ENCODE measurements at regions not wholly inside any gene's neighbourhood (a gene's known extent, or its start where the extent isn't known, plus 50 kb on each side); places are given as distances from the start of the nearest gene placed in this dataset.

DNA sequence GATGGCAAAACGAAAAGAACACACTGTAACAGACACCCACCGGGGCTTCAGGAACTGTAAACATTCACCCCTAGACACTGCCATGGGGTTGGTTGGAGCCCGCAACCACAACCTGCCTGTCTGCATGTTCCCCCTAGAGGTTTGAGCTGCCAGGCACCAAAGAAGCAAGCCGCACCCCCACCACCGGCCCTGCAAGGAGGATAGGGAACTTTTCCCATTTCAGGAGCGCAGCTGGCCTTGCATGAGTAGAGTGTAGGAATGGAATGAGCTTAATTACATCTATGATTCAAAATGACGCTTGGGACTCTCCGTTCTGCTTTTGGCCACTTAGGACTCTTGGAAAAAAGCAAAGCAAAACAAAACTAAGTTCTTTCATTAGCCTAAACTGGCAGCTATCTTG is 243.6 kb upstream of the CTSO start:
- in situ Hi-C loops (cut with HindIII; ENCODE audit: low pct_unique_long_range_greater_than_20kb, low sequenced_read_pairs), result no loop called here
- DNase-seq (ENCODE audit: low read depth, low spot score), result no peak

DNA sequence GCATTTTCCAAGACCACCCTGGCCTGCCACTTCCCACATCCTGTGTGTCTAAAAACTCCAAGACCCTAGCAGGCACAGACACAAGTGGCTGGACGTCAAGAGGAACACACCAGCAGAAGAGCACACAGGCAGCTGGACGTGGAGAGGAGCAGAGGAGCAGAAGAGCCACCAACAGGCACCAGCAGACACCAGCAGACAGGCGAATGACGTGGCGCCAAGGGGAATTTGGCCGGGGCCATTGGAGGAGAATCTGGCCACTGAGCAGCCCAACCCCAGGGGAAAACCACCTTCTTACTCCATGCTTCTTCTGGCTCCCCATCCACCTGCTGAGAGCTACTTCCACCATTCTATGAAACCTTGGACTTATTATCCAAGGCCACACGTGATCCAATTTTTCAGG is 243.1 kb upstream of the CTSO start:
- in situ Hi-C loops (cut with HindIII; ENCODE audit: low pct_unique_long_range_greater_than_20kb, low sequenced_read_pairs), result no loop called here
- DNase-seq (ENCODE audit: low read depth, low spot score), result no peak

DNA sequence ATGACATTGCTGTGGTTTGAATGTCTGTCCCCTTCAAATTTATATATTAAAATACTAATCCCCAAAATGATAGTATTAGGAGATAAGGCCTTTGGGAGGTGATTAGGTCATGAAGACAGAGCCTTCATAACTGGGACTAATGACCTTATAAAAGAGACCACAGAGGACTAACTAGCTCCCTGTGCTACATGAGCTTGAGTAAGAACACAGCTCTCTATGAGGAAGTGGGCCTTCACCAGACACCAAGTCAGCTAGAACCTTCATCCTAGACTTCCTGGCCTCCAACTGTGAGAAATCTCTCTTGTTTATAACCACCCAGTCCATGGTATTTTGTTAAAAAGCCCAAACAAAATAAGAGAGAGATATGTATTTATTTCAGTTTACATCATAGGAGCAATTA is 242.2 kb upstream of the CTSO start:
- in situ Hi-C loops (cut with HindIII; ENCODE audit: low pct_unique_long_range_greater_than_20kb, low sequenced_read_pairs), result no loop called here
- no peak for DNase-seq (ENCODE audit: low read depth, low spot score)

DNA sequence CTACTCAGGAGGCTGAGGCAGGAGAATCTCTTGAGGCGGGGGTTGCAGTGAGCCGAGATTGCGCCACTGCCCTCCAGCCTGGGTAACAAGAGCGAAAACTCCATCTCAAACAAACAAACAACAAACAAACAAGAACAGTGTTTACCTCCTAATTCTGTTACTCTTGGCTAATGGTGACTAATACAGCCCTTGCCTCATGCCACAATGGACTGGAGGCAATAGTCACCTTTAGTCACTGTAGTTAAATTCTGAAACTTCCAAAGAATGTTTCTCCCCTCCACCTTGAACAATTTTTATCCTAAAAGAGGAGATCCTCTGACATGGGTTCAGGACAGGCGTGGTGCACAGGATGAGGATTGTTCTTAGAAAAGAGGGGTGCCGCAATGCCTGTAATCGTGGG is 241.2 kb upstream of the CTSO start:
- DNase-seq (ENCODE audit: low read depth, low spot score), result no peak

DNA sequence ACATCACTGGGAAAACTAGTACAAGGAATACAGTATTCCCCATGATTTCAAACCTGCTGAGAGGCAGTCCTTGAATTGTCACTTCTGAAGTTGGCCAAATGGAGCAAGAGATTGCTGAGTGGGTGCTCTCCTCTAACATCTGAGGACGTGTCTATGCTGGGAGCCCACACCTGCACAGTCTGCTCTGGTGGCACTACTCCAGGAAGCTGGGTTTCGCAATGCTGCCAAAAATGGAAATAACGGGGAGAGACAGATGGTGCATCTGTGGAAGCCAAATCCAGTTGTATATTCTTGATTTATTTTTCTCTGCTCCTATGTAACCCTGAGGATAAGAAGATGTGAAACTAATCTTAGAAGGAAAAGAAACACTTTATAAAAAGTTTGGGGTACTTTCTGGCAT is 240.1 kb upstream of the CTSO start:
- no peak for DNase-seq (ENCODE audit: low read depth, low spot score)
- in situ Hi-C loops (cut with HindIII; ENCODE audit: low pct_unique_long_range_greater_than_20kb, low sequenced_read_pairs), result no loop called here

More for the DNA sequence above, 241.2 kb upstream of the CTSO start:
- in situ Hi-C loops (cut with HindIII; ENCODE audit: low pct_unique_long_range_greater_than_20kb, low sequenced_read_pairs), result no loop called here

DNA sequence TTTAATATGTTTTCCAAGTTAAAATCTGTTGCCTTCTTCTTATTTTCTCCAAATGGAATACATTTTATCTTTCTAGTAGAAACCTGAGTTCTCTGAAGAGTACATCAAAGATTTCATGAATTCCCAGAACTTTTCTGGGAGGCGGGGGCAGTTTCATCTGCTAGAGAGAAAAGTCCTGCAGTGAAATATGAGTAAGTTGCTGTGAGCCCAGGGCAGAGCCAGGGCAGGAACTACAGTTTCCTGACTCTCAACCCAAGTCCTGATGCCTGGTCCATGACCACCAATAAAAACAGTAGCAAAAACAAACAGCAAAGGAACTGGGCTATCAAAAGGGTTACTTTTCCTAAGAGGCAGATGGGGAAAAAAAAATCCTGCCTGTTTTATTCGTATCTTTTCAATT is 239.4 kb upstream of the CTSO start:
- in situ Hi-C loops (cut with HindIII; ENCODE audit: low pct_unique_long_range_greater_than_20kb, low sequenced_read_pairs), result no loop called here
- no peak for DNase-seq (ENCODE audit: low read depth, low spot score)

DNA sequence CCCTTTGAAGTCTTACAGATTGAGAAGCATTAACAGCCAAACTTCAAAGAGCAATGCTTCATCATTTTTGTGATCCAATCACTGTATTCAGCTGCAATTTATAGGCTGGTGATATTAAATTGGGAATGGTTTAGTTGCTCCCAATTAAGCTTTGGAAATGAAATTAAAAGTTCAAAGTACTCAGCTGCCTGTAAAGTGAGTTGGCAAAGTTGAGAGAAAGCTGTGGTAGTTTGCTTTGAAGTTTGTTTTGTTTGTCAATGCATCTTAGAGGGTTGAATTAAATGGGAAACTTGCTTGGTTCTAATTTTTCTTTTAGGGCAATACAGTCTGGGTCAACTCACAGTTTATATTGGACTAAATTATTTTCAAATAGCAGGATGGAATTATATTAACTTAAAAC is 238.4 kb upstream of the CTSO start:
- DNase-seq (ENCODE audit: low read depth, low spot score), result no peak
- in situ Hi-C loops (cut with HindIII; ENCODE audit: low pct_unique_long_range_greater_than_20kb, low sequenced_read_pairs), result no loop called here

DNA sequence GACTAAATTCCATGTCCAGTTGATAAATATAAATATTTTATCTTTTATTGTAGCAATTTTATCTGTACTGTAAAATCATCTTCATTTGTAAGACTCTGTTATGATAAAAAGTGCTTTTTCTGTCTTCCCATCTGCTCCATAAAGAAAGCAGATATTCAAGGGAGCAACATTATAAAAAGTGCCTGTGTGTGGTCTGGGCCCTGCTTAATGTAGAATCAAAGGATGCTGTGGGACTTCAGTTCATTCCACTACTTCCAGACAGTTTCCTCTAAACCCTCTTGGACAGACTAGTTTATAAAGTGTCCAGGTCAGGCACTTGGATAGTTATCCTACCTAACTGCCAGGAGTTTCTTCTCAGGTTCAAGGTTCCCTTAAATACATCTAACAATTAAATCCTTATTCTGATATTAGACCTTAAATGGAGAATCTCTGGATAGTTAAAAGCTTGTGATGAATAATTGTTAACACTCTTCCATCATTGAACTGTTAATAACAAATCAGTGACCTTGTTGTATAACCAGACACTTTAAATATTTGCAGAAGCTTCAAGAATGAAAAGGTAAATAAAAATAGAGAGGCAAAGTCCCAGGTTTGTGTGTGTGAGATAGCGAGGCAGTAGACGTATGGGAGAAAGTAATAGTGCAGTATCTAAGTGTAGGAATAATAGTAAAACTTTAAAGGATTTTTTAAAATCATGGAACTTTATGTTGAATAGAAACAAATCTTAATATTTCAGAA is 237.5 kb upstream of the CTSO start:
- no peak for DNase-seq (ENCODE audit: low read depth, low spot score)
- in situ Hi-C loops (cut with HindIII; ENCODE audit: low pct_unique_long_range_greater_than_20kb, low sequenced_read_pairs), result no loop called here

DNA sequence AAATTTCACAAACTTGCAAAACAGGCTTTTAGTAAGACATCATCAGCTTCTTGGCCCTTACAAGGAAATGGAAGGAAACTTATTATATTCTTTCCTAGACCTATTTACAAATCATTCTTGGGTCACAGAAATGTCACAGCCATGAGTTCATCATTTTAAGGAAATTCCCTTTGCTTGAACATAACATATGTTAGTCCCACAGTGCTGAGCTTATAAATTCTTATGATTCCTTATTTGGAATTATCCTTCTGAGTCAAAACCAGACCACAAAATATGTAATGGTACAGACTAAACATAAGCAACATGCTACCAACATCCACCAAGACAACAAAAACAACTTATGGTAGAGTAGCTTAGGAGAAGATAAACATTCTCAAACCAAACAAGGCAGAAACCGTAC is 236.9 kb upstream of the CTSO start:
- in situ Hi-C loops (cut with HindIII; ENCODE audit: low pct_unique_long_range_greater_than_20kb, low sequenced_read_pairs), result no loop called here
- DNase-seq (ENCODE audit: low read depth, low spot score), result no peak

DNA sequence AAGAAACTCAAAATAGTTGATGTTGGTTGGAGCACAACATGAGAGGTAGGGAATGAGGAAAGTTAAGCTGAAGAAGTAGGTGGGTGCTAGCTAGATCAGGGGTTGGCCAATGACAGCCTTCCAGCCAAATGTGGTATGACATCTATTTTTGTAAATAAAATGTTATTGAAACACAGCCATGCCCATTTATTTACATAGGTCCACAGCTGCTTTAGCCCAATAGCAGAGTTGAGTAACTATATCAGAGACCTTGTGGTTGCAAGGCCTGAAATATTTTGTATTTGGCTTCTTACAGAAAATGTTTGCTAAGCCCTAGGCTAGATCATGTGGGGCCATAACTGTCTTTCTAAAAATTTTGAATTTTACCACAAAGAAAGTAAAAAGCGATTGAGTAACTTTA is 234.9 kb upstream of the CTSO start:
- no peak for DNase-seq (ENCODE audit: low read depth, low spot score)
- in situ Hi-C loops (cut with HindIII; ENCODE audit: low pct_unique_long_range_greater_than_20kb, low sequenced_read_pairs), result no loop called here

DNA sequence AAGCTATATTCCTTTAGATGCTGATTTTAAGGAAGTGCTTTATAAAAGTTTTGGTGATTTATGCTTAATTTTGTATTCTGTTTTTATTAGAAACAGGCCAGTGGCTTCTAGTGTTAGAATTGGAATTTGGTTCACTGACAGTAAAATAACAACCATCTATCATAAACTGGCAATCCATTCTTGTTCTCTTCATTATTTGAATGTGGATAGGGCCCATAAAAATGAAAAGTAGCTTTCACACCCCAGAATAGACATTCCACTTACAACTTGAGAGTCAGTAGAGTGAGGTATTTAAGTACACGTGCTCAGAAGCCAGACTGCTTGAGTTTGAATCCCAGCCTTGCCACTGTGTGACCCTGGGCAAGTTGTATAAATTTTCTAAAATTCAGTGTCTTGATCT is 232.4 kb upstream of the CTSO start:
- DNase-seq (ENCODE audit: low read depth, low spot score), result no peak
- in situ Hi-C loops (cut with HindIII; ENCODE audit: low pct_unique_long_range_greater_than_20kb, low sequenced_read_pairs), result no loop called here

DNA sequence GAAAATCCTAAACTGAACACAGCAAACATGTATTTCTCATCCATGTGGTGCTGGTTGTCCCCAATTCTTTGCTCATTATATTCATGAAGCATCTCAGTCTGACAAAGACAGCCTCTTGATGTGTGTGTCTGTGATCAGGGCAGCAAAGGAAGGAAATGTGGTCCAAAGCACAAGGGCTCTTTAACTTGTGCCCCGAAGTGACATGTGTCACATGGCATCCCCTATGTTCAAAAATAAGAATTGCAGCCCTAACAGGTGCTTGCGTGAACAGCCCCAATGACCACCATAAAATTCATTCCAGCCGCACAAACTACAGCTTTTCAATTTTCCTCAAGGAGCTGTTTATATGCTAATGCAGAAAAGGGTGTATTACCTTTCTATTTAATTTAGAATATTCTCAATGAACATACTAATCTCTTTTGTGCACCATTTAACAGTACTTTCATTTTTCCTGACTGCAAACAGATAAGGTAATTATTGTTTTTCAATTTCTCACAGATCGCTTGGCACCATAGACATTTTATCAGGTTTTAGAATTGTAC is 231.9 kb upstream of the CTSO start:
- in situ Hi-C loops (cut with HindIII; ENCODE audit: low pct_unique_long_range_greater_than_20kb, low sequenced_read_pairs), result no loop called here
- DNase-seq (ENCODE audit: low read depth, low spot score), result no peak

DNA sequence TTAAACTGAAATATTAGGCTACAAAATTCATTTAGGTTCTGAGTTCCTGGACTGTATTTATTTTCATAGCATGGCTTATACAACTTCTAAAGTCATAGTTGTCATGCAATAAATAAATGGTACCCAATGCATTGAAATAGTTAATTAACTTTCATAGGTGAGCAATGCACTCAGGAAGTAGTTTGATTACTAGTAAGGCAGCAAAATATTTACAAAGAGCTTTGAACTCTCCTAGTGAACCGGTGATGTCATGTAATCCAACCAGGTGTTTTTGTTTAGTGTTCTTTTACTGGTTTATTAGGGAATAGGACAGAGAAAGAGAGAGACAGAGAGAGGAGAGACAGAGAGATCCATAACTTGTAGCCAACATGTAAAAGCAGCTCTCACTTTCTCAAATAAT is 228.6 kb upstream of the CTSO start:
- DNase-seq (ENCODE audit: low read depth, low spot score), result no peak
- in situ Hi-C loops (cut with HindIII; ENCODE audit: low pct_unique_long_range_greater_than_20kb, low sequenced_read_pairs), result no loop called here

DNA sequence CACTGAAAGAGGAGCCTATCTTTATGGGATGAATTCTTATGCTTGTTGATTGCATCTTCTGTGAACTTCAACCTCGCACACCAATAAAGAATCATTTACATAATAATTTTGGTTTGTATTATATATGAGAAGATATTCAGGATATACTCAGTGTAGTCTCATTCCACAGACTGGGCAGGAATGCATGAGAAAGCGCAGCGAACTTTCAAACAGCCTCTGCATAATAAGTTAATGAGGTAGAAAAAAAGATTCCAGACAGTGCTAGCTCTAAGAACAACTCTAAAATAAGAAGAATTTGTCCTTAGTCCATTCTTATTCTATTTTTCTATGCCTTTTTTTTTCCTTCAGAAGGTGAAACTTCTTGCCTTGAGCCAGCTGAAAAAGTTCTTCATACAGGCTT is 224.3 kb upstream of the CTSO start:
- in situ Hi-C loops (cut with HindIII; ENCODE audit: low pct_unique_long_range_greater_than_20kb, low sequenced_read_pairs), result no loop called here
- DNase-seq (ENCODE audit: low read depth, low spot score), result no peak

DNA sequence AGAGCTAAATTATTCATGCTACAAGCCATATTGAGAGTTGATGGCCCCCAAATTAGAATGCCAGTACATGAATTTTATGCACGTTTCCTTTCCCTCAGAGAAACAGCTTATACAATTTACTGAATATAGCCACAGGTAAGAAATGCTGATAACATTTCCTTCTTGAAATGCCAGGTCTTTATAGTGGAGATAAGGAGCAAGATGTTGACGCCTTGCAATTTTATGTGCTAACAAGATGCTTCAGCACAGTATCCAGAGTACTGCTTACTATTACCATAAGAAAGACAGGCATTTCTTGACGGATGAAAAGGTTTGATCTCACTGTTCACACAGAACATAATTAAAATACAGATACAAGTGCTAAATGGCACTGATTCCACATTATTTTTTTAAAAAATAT is 223.2 kb upstream of the CTSO start:
- no peak for DNase-seq (ENCODE audit: low read depth, low spot score)
- in situ Hi-C loops (cut with HindIII; ENCODE audit: low pct_unique_long_range_greater_than_20kb, low sequenced_read_pairs), result no loop called here

DNA sequence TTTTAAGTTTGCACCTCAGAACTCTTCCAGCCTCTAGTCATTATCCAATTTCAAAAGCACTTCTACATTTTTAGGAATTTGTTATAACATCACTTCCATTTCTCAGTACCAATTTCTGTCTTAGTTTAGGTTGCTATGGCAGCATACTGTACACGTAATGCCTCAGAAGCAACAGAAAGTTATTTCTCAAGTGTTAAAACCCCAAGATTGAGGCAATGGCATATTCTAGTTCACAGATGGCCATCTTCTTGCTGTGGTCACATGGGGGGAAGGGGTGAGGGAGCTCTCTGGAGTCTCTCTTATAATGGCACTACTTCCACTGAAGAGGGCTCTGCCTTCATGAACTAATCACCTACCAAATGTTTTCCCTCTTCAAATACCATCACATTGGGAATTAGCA is 220.3 kb upstream of the CTSO start:
- in situ Hi-C loops (cut with HindIII; ENCODE audit: low pct_unique_long_range_greater_than_20kb, low sequenced_read_pairs), result no loop called here

DNA sequence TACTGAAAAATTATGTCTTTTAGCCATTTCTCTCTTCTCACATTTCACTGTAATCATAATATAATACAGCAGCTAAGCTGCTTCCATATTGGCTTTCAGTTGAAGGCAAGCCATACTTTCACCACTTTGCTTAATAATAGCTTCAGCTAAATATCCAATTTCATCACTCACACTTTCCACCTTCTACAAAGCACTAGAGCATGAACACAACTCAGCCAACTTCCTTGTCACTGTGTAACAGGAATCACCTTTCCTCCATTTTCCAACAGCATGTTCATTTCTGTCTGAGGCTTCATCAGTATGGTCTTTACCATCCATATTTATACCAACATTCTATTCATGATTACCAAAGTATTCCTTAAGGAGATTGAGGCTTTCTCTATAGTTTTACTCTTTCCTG is 219.8 kb upstream of the CTSO start:
- no peak for DNase-seq (ENCODE audit: low read depth, low spot score)
- in situ Hi-C loops (cut with HindIII; ENCODE audit: low pct_unique_long_range_greater_than_20kb, low sequenced_read_pairs), result no loop called here

More for the DNA sequence above, 220.3 kb upstream of the CTSO start:
- no peak for DNase-seq (ENCODE audit: low read depth, low spot score)

DNA sequence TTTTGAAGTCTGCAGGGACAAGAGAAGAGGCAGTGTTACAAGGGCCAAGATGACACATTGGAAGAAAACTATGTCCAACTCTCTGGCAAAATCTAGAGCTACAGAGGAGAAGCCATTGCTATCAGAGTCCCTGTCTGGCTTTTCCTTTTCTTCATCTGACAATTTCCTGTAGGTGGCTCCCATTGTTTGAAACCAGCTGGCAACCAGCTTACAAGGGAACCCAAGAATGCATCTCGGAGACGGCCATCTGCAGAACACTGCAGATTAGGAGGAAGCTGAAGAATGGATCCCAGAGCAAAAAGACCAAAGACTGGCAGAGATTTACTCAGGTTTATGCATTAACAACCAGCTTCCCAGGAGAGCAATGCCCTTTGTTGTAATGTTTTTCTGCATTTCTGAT is 216.2 kb upstream of the CTSO start:
- in situ Hi-C loops (cut with HindIII; ENCODE audit: low pct_unique_long_range_greater_than_20kb, low sequenced_read_pairs), result no loop called here

DNA sequence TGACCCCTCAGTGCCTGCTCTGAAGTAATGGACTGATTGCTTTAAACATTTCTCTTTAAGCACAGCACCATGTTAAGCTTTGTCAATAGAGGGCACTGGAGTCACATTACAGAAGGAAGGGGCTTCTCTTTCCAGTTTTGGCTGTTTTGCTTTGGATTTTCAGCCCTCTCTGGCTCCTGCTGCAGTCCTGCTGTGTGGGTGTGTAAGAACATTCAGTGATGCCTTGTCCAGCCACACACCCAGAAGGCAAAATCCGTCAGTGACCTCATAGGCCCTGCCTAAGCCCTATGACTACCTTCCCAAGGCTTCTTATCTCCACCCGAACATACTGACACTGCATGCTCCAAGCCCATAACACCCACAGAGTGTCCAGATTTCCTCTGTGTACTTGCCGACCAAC is 215.3 kb upstream of the CTSO start:
- in situ Hi-C loops (cut with HindIII; ENCODE audit: low pct_unique_long_range_greater_than_20kb, low sequenced_read_pairs), result no loop called here
- DNase-seq (ENCODE audit: low read depth, low spot score), result peak; percentile 52

More for the DNA sequence above, 216.2 kb upstream of the CTSO start:
- no peak for DNase-seq (ENCODE audit: low read depth, low spot score)

DNA sequence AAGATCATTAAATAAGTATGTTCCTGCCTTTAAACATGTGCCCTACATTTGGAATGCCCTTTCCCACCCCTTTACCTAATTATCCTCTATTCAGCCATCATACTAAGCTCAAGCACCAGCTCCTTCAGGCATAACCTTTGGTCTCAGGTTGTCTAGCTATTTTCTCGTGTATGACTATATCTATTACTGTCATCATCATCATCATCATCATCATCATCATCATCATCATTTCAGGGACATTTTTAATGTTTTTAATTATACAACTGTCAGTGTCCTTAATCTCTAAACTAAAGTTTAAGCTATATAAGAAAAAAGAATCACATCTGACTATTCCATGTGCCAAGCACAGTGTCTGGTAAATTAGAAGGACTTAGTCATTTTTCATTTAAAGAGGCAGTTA is 214.6 kb upstream of the CTSO start:
- in situ Hi-C loops (cut with HindIII; ENCODE audit: low pct_unique_long_range_greater_than_20kb, low sequenced_read_pairs), result no loop called here

More for the DNA sequence above, 214.6 kb upstream of the CTSO start:
- DNase-seq (ENCODE audit: low read depth, low spot score), result no peak
